ENCODE measurements at regions not wholly inside any gene's neighbourhood (a gene's known extent, or its start where the extent isn't known, plus 50 kb on each side); places are given as distances from the start of the nearest gene placed in this dataset.

DNA sequence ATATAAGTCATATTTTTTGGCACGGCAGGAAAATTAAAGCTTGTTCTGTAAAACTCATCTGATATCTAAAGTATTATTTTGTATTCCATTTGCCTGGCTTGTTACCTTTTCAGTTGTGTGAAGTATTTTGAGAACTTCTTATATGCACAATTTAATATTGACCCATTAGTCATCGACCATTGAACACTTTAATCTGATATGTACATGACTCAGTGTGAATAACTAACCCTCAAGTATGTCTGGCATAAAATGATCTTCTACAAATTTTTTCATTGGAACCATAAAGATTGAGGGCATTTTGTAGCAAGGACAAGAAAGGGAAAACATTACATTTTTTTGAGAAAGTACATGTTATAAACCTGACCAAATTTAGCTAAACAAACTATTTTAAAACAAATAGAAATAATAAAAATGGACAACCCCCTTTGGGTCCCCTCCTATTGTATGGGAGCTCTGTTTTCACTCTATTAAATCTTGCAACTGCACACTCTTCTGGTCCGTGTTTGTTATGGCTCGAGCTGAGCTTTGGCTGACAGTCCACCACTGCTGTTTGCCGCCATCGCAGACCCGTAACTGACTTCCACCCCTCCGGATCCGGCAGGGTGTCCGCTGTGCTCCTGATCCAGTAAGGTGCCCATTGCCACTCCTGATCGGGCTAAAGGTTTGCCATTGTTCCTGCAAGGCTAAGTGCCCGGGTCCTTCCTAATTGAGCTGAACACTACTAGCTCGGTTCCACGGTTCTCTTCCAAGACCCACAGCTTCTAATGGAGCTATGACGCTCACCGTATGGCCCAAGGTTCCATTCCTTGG lies 118.8 kb downstream of the SLC6A15 start:
- H3K27me3 Mint-ChIP-seq (ENCODE audit: unreplicated experiment), result no peaks in the 10 kb centered on the region
- no peaks in the 10 kb centered on the region for H3K36me3 Mint-ChIP-seq (ENCODE audit: unreplicated experiment)
- H3K4me1 Mint-ChIP-seq (ENCODE audit: low read depth, unreplicated experiment), result no peaks in the 10 kb centered on the region
- H3K27ac Mint-ChIP-seq (ENCODE audit: unreplicated experiment), result no peak overlapping the region
- no peaks in the 10 kb centered on the region for H3K9me3 Mint-ChIP-seq (ENCODE audit: unreplicated experiment)
- DNase-seq, result no peak
- TF ChIP-seq, protein P1, sequence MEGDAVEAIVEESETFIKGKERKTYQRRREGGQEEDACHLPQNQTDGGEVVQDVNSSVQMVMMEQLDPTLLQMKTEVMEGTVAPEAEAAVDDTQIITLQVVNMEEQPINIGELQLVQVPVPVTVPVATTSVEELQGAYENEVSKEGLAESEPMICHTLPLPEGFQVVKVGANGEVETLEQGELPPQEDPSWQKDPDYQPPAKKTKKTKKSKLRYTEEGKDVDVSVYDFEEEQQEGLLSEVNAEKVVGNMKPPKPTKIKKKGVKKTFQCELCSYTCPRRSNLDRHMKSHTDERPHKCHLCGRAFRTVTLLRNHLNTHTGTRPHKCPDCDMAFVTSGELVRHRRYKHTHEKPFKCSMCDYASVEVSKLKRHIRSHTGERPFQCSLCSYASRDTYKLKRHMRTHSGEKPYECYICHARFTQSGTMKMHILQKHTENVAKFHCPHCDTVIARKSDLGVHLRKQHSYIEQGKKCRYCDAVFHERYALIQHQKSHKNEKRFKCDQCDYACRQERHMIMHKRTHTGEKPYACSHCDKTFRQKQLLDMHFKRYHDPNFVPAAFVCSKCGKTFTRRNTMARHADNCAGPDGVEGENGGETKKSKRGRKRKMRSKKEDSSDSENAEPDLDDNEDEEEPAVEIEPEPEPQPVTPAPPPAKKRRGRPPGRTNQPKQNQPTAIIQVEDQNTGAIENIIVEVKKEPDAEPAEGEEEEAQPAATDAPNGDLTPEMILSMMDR (IDR thresholded peaks at IDR 0.05; ENCODE audit: partially characterized antibody, unreplicated experiment), result no peak
- no peak overlapping the region for H3K4me3 Mint-ChIP-seq (ENCODE audit: unreplicated experiment)

DNA sequence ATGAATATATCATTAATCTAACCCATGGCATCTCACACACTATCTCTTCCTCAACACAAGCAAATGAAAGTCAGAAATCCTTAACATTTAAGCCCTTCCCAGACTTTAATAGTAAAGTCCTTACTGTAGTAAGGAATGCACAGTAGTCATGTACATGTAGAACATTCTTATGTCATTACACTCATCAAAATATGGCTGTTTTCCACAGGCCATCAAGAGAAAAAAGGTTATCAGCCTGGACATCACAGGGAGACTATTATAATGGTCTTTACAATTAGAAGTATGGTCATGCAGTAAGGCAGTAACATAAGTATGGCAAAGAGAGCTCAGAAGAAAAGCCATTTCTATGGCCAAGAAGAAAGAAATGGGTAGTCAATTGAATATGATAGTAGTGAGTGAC lies 121.2 kb downstream of the SLC6A15 start:
- Mint-ChIP-seq H3K9me3 (ENCODE audit: unreplicated experiment) (no peaks in the 10 kb centered on the region), H3K4me1 (ENCODE audit: low read depth, unreplicated experiment) (no peaks in the 10 kb centered on the region), H3K36me3 (ENCODE audit: unreplicated experiment) (no peaks in the 10 kb centered on the region), H3K27me3 (ENCODE audit: unreplicated experiment) (no peaks in the 10 kb centered on the region), H3K27ac (ENCODE audit: unreplicated experiment) (no peak overlapping the region), H3K4me3 (ENCODE audit: unreplicated experiment) (no peak overlapping the region)
- DNase-seq, result no peak
- TF ChIP-seq, protein P1 (IDR thresholded peaks at IDR 0.05; ENCODE audit: partially characterized antibody, unreplicated experiment), result no peak

GRCh38 chr12:84789184-84789583 lies 123.4 kb downstream of the SLC6A15 start:
- H3K27me3 Mint-ChIP-seq (ENCODE audit: unreplicated experiment), result no peaks in the 10 kb centered on the region
- no peak overlapping the region for H3K4me3 Mint-ChIP-seq (ENCODE audit: unreplicated experiment)
- no peak for DNase-seq
- H3K27ac Mint-ChIP-seq (ENCODE audit: unreplicated experiment), result no peak overlapping the region
- H3K36me3 Mint-ChIP-seq (ENCODE audit: unreplicated experiment), result no peaks in the 10 kb centered on the region
- TF ChIP-seq, protein P1 (IDR thresholded peaks at IDR 0.05; ENCODE audit: partially characterized antibody, unreplicated experiment), result no peak
- H3K4me1 Mint-ChIP-seq (ENCODE audit: low read depth, unreplicated experiment), result no peaks in the 10 kb centered on the region
- no peaks in the 10 kb centered on the region for H3K9me3 Mint-ChIP-seq (ENCODE audit: unreplicated experiment)

DNA sequence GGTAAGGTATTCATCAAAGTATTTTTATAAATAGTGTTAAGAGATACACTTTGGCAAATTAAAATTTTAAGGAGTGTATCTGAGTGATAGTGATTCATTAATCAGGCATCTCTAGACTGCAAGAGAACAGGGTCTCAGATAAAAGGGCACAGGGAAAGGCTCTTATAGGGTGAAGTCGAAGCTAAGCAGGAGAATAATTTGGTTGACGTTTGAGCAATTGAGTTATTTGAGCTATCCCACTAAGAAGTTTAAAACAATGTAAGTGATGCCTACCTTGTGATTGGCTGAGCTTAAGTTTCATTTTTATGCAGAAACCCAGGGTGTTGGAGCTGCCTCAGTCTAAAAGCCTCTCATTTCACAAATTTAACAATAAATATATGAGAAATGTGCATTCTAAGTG lies 125.3 kb downstream of the SLC6A15 start:
- TF ChIP-seq, protein P1 (IDR thresholded peaks at IDR 0.05; ENCODE audit: partially characterized antibody, unreplicated experiment), result no peak
- Mint-ChIP-seq H3K4me3 (ENCODE audit: unreplicated experiment) (no peak overlapping the region), H3K4me1 (ENCODE audit: low read depth, unreplicated experiment) (no peaks in the 10 kb centered on the region), H3K27me3 (ENCODE audit: unreplicated experiment) (no peaks in the 10 kb centered on the region), H3K9me3 (ENCODE audit: unreplicated experiment) (no peaks in the 10 kb centered on the region), H3K27ac (ENCODE audit: unreplicated experiment) (no peak overlapping the region), H3K36me3 (ENCODE audit: unreplicated experiment) (no peaks in the 10 kb centered on the region)
- DNase-seq, result no peak

DNA sequence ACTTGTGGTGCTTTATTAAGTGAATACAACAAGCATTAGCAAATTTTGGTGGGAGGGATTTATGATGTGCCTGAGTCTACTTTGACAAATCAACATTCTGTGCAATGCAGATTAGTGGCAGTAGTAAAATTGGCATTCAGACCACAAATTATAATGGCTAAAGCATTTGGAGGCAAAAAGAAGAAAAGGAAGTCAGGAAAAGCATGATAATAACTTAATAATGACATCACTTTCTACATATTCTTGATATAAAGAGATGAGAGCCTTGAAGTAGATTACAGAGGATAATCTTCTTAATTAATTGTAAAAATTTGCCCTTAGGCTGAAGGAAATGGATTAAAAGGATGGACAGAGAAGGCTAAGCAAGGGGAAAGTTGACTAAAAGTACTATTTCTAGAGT lies 126.0 kb downstream of the SLC6A15 start:
- Mint-ChIP-seq H3K36me3 (ENCODE audit: unreplicated experiment) (no peaks in the 10 kb centered on the region), H3K9me3 (ENCODE audit: unreplicated experiment) (no peaks in the 10 kb centered on the region), H3K4me3 (ENCODE audit: unreplicated experiment) (no peak overlapping the region), H3K27ac (ENCODE audit: unreplicated experiment) (no peak overlapping the region), H3K4me1 (ENCODE audit: low read depth, unreplicated experiment) (no peaks in the 10 kb centered on the region), H3K27me3 (ENCODE audit: unreplicated experiment) (no peaks in the 10 kb centered on the region)
- TF ChIP-seq, protein P1 (IDR thresholded peaks at IDR 0.05; ENCODE audit: partially characterized antibody, unreplicated experiment), result no peak
- DNase-seq, result no peak

All from glutamatergic neuron (in vitro differentiated cells).